GM23338 (cell line): ENCODE measurements at regions not wholly inside any gene's neighbourhood (a gene's known extent, or its start where the extent isn't known, plus 50 kb on each side); places are given as distances from the start of the nearest gene placed in this dataset.

Experiments used
- CREB1 ChIP-seq: fragments of 250-450 bp; sonication (Bioruptor Pico); IDR thresholded peaks from 2 replicates; pipeline ENCODE4 v1.5.0; 2020; ENCODE audit warnings: low read depth, mild to moderate bottlenecking, moderate library complexity
- CTCF ChIP-seq, 2 experiments: fragments of 200-600 bp in 1 of 2; sonication (generic) in 1 of 2; conservative IDR thresholded peaks; 2 replicates each; pipeline versions ENCODE4 v1.5.1 to v1.6.1; 2016 to 2017; ENCODE audit warnings: antibody characterized with exemption in 2 of 2, low read depth in 2 of 2, mild to moderate bottlenecking in 2 of 2, moderate library complexity in 1 of 2
- ETS1 ChIP-seq: IDR thresholded peaks from 2 replicates; pipeline ENCODE4 v1.6.1; 2016; ENCODE audit warnings: antibody characterized with exemption
- EZH2 ChIP-seq: fragments of 200-600 bp; sonication (generic); IDR thresholded peaks from one replicate; pipeline ENCODE4 v1.8.0; 2017; ENCODE audit warnings: antibody characterized with exemption, mild to moderate bottlenecking, low read depth; ENCODE audit not compliant: unreplicated experiment
- EZH2phosphoT487 ChIP-seq: fragments of 200-600 bp; sonication (generic); IDR thresholded peaks from one replicate; pipeline ENCODE4 v1.8.1; 2018; ENCODE audit warnings: antibody characterized with exemption; ENCODE audit not compliant: unreplicated experiment
- JUNB ChIP-seq: IDR thresholded peaks from one replicate; pipeline ENCODE4 v1.6.1; 2016; ENCODE audit warnings: antibody characterized with exemption; ENCODE audit not compliant: unreplicated experiment
- NANOG ChIP-seq: IDR thresholded peaks from 2 replicates; pipeline ENCODE4 v1.6.1; 2016; ENCODE audit warnings: antibody characterized with exemption, borderline replicate concordance
- POLR2AphosphoS5 ChIP-seq: IDR thresholded peaks from 2 replicates; pipeline ENCODE4 v1.6.1; 2016; ENCODE audit warnings: antibody characterized with exemption, low read depth
- REST ChIP-seq: IDR thresholded peaks from one replicate; pipeline ENCODE4 v1.6.1; 2018; ENCODE audit warnings: antibody characterized with exemption; ENCODE audit not compliant: unreplicated experiment
- STAT1 ChIP-seq: IDR thresholded peaks from one replicate; pipeline ENCODE4 v1.6.1; 2016; ENCODE audit warnings: antibody characterized with exemption; ENCODE audit not compliant: unreplicated experiment
- ZNF114 ChIP-seq: fragments of 250-450 bp; sonication (Bioruptor Pico); IDR thresholded peaks from 2 replicates; pipeline ENCODE4 v1.5.0; 2020; ENCODE audit warnings: mild to moderate bottlenecking, moderate library complexity
- ZNF331 ChIP-seq: fragments of 250-450 bp; sonication (Bioruptor Pico); IDR thresholded peaks from 2 replicates; pipeline ENCODE4 v1.5.0; 2020; ENCODE audit warnings: low read depth, mild to moderate bottlenecking, moderate library complexity
- ZNF462 ChIP-seq: fragments of 250-450 bp; sonication (Bioruptor Pico); IDR thresholded peaks from 2 replicates; pipeline ENCODE4 v1.5.0; 2020; ENCODE audit warnings: mild to moderate bottlenecking, moderate library complexity

GRCh38 chr2:172249334-172249733, 146.6 kb upstream of the DLX2 start:
- no peak for TF ChIP-seq REST
- TF ChIP-seq CTCF (conservative IDR thresholded peaks at IDR 0.05; ENCODE audit: low read depth in 2 of 2): no peak
- no peak for TF ChIP-seq POLR2AphosphoS5
- TF ChIP-seq EZH2phosphoT487: no peak
- TF ChIP-seq CREB1 (CRISPR knock-in tag): no peak
- TF ChIP-seq JUNB: no peak
- no peak for TF ChIP-seq EZH2
- TF ChIP-seq NANOG: no peak
- TF ChIP-seq ZNF462: no peak
- no peak for TF ChIP-seq STAT1
- no peak for TF ChIP-seq ZNF114 (CRISPR knock-in tag)
- TF ChIP-seq ETS1: no peak
- no peak for TF ChIP-seq ZNF331 (CRISPR knock-in tag)
